GM18520 (cell line): ENCODE measurements at regions not wholly inside any gene's neighbourhood (a gene's known extent, or its start where the extent isn't known, plus 50 kb on each side); places are given as distances from the start of the nearest gene placed in this dataset.

Experiments used
- ATAC-seq: cut with Tn5 transposase; IDR thresholded peaks from one replicate; pipeline ENCODE4 v1.9.1; 2021; ENCODE audit not compliant: unreplicated experiment

- no peak for ATAC-seq
Observed at GRCh38 chr3:181660337-181660736, 51.4 kb upstream of the SOX2 start.

GRCh38 chr3:181637456-181637855 is 74.3 kb upstream of the SOX2 start:
- no peak for ATAC-seq

GRCh38 chr3:181637056-181637455 is 74.7 kb upstream of the SOX2 start:
- no peak for ATAC-seq

- no peak for ATAC-seq
Observed at GRCh38 chr3:181635141-181635540, 76.6 kb upstream of the SOX2 start.

- no peak for ATAC-seq
Observed at GRCh38 chr3:181633556-181633955, 78.2 kb upstream of the SOX2 start.

- no peak for ATAC-seq
Observed at GRCh38 chr3:181631901-181632300, 79.8 kb upstream of the SOX2 start.

GRCh38 chr3:181630853-181631252 is 80.9 kb upstream of the SOX2 start:
- ATAC-seq, result no peak

GRCh38 chr3:181629711-181630110 is 82.0 kb upstream of the SOX2 start:
- ATAC-seq, result no peak

- ATAC-seq, result no peak
Observed at GRCh38 chr3:181629029-181629428, 82.7 kb upstream of the SOX2 start.

GRCh38 chr3:181628384-181628783 is 83.3 kb upstream of the SOX2 start:
- no peak for ATAC-seq

GRCh38 chr3:181626036-181626435 is 85.7 kb upstream of the SOX2 start:
- no peak for ATAC-seq

- ATAC-seq, result no peak
Observed at GRCh38 chr3:181623924-181624694, 87.6 kb upstream of the SOX2 start.

- ATAC-seq, result no peak
Observed at GRCh38 chr3:181622365-181622764, 89.4 kb upstream of the SOX2 start.

GRCh38 chr3:181619897-181620296 is 91.8 kb upstream of the SOX2 start:
- no peak for ATAC-seq

GRCh38 chr3:181618260-181618659 is 93.5 kb upstream of the SOX2 start:
- ATAC-seq, result no peak

GRCh38 chr3:181616088-181617070 is 95.3 kb upstream of the SOX2 start:
- no peak for ATAC-seq

GRCh38 chr3:181615666-181616065 is 96.1 kb upstream of the SOX2 start:
- no peak for ATAC-seq

- no peak for ATAC-seq
Observed at GRCh38 chr3:181614878-181615277, 96.8 kb upstream of the SOX2 start.

- no peak for ATAC-seq
Observed at GRCh38 chr3:181613813-181614212, 97.9 kb upstream of the SOX2 start.

- ATAC-seq, result no peak
Observed at GRCh38 chr3:181613191-181613590, 98.5 kb upstream of the SOX2 start.

GRCh38 chr3:181610973-181611265 is 100.8 kb upstream of the SOX2 start:
- no peak for ATAC-seq
